T-helper 2 cell treated with Interferon-gamma antibody and Interleukin-4, amounts not matched to agents 5 μg/mL and 100 μg/mL, for 36 hours (primary cell): ENCODE measurements at regions not wholly inside any gene's neighbourhood (a gene's known extent, or its start where the extent isn't known, plus 50 kb on each side); places are given as distances from the start of the nearest gene placed in this dataset.

Source experiments
- DNase-seq: peaks from one replicate; pipeline ENCODE4 v3.0.0; 2021; ENCODE audit warnings: low spot score
- H3K27ac Mint-ChIP-seq: one replicate; pipeline ENCODE4 v1.8.0; 2021; ENCODE audit warnings: mild to moderate bottlenecking, mixed read lengths
- H3K27me3 Mint-ChIP-seq: one replicate; pipeline ENCODE4 v1.8.0; 2021; ENCODE audit warnings: low read depth, mixed read lengths
- H3K36me3 Mint-ChIP-seq: one replicate; pipeline ENCODE4 v1.8.0; 2021; ENCODE audit warnings: low read depth, mixed read lengths
- H3K4me1 Mint-ChIP-seq: one replicate; pipeline ENCODE4 v1.8.0; 2021; ENCODE audit warnings: low read depth, mixed read lengths
- H3K4me3 Mint-ChIP-seq: one replicate; pipeline ENCODE4 v1.8.0; 2022; ENCODE audit warnings: mild to moderate bottlenecking, moderate library complexity, mixed read lengths
- H3K9me3 Mint-ChIP-seq: one replicate; pipeline ENCODE4 v1.8.0; 2021; ENCODE audit warnings: mixed read lengths

GRCh38 chr6:113292646-113293422 lies 564.3 kb upstream of the MARCKS start:
- Mint-ChIP-seq H3K36me3 (no peaks in the 10 kb centered on the region), H3K27ac (no peak overlapping the region), H3K9me3 (no peaks in the 10 kb centered on the region), H3K27me3 (no peaks in the 10 kb centered on the region), H3K4me1 (no peaks in the 10 kb centered on the region), H3K4me3 (no peak overlapping the region)
- no peak for DNase-seq

- Mint-ChIP-seq H3K36me3 (no peaks in the 10 kb centered on the region), H3K27ac (no peak overlapping the region), H3K27me3 (no peaks in the 10 kb centered on the region), H3K4me1 (no peaks in the 10 kb centered on the region), H3K4me3 (no peak overlapping the region), H3K9me3 (no peaks in the 10 kb centered on the region)
- DNase-seq = no peak
These were observed 563.8 kb upstream of the MARCKS start for GRCh38 chr6:113293423-113293740.

- no peak for DNase-seq
- no peaks in the 10 kb centered on the region for H3K27me3 Mint-ChIP-seq
- H3K9me3 Mint-ChIP-seq = no peaks in the 10 kb centered on the region
- H3K36me3 Mint-ChIP-seq = no peaks in the 10 kb centered on the region
- H3K27ac Mint-ChIP-seq = no peak overlapping the region
- no peaks in the 10 kb centered on the region for H3K4me1 Mint-ChIP-seq
- H3K4me3 Mint-ChIP-seq = no peak overlapping the region
These were observed 557.6 kb upstream of the MARCKS start for GRCh38 chr6:113299531-113299930.

- no peak for DNase-seq
- Mint-ChIP-seq H3K4me1 (no peaks in the 10 kb centered on the region), H3K27me3 (no peaks in the 10 kb centered on the region), H3K36me3 (no peaks in the 10 kb centered on the region), H3K27ac (no peak overlapping the region), H3K4me3 (no peak overlapping the region), H3K9me3 (no peaks in the 10 kb centered on the region)
These were observed 555.5 kb upstream of the MARCKS start for GRCh38 chr6:113301651-113302050.

- no peaks in the 10 kb centered on the region for H3K36me3 Mint-ChIP-seq
- no peaks in the 10 kb centered on the region for H3K27me3 Mint-ChIP-seq
- no peaks in the 10 kb centered on the region for H3K4me1 Mint-ChIP-seq
- no peak overlapping the region for H3K27ac Mint-ChIP-seq
- DNase-seq = no peak
- H3K9me3 Mint-ChIP-seq = no peaks in the 10 kb centered on the region
- no peak overlapping the region for H3K4me3 Mint-ChIP-seq
These were observed 553.0 kb upstream of the MARCKS start for GRCh38 chr6:113304116-113304515.

- no peak overlapping the region for H3K27ac Mint-ChIP-seq
- no peaks in the 10 kb centered on the region for H3K4me1 Mint-ChIP-seq
- H3K27me3 Mint-ChIP-seq = no peaks in the 10 kb centered on the region
- H3K4me3 Mint-ChIP-seq = no peak overlapping the region
- DNase-seq = peak; percentile 26
- H3K36me3 Mint-ChIP-seq = no peaks in the 10 kb centered on the region
- H3K9me3 Mint-ChIP-seq = no peaks in the 10 kb centered on the region
These were observed 550.5 kb upstream of the MARCKS start for GRCh38 chr6:113306552-113307145.

GRCh38 chr6:113308266-113308665 lies 548.9 kb upstream of the MARCKS start:
- DNase-seq = no peak
- no peaks in the 10 kb centered on the region for H3K36me3 Mint-ChIP-seq
- no peak overlapping the region for H3K27ac Mint-ChIP-seq
- H3K27me3 Mint-ChIP-seq = no peaks in the 10 kb centered on the region
- H3K4me3 Mint-ChIP-seq = no peak overlapping the region
- H3K4me1 Mint-ChIP-seq = no peaks in the 10 kb centered on the region
- H3K9me3 Mint-ChIP-seq = no peaks in the 10 kb centered on the region

GRCh38 chr6:113313841-113314240 lies 543.3 kb upstream of the MARCKS start:
- Mint-ChIP-seq H3K27ac (no peak overlapping the region), H3K36me3 (no peaks in the 10 kb centered on the region), H3K4me1 (no peaks in the 10 kb centered on the region), H3K9me3 (no peaks in the 10 kb centered on the region), H3K27me3 (no peaks in the 10 kb centered on the region), H3K4me3 (no peak overlapping the region)
- no peak for DNase-seq

GRCh38 chr6:113315165-113315564 lies 542.0 kb upstream of the MARCKS start:
- no peak for DNase-seq
- Mint-ChIP-seq H3K27ac (no peak overlapping the region), H3K4me3 (no peak overlapping the region), H3K36me3 (no peaks in the 10 kb centered on the region), H3K9me3 (no peaks in the 10 kb centered on the region), H3K4me1 (no peaks in the 10 kb centered on the region), H3K27me3 (no peaks in the 10 kb centered on the region)

GRCh38 chr6:113315879-113316278 lies 541.3 kb upstream of the MARCKS start:
- H3K27me3 Mint-ChIP-seq = no peaks in the 10 kb centered on the region
- H3K36me3 Mint-ChIP-seq = no peaks in the 10 kb centered on the region
- H3K9me3 Mint-ChIP-seq = no peaks in the 10 kb centered on the region
- no peak overlapping the region for H3K4me3 Mint-ChIP-seq
- no peaks in the 10 kb centered on the region for H3K4me1 Mint-ChIP-seq
- no peak overlapping the region for H3K27ac Mint-ChIP-seq
- no peak for DNase-seq

- no peak for DNase-seq
- no peaks in the 10 kb centered on the region for H3K36me3 Mint-ChIP-seq
These were observed 539.7 kb upstream of the MARCKS start for GRCh38 chr6:113317442-113317841.

GRCh38 chr6:113317891-113318574 lies 539.1 kb upstream of the MARCKS start:
- Mint-ChIP-seq H3K27ac (no peak overlapping the region), H3K9me3 (no peaks in the 10 kb centered on the region), H3K36me3 (no peaks in the 10 kb centered on the region), H3K4me3 (no peak overlapping the region), H3K4me1 (no peaks in the 10 kb centered on the region), H3K27me3 (no peaks in the 10 kb centered on the region)
- no peak for DNase-seq

More at GRCh38 chr6:113317442-113317841, 539.7 kb upstream of the MARCKS start:
- Mint-ChIP-seq H3K9me3 (no peaks in the 10 kb centered on the region), H3K27me3 (no peaks in the 10 kb centered on the region), H3K4me1 (no peaks in the 10 kb centered on the region), H3K4me3 (no peak overlapping the region), H3K27ac (no peak overlapping the region)

GRCh38 chr6:113318575-113318917 lies 538.6 kb upstream of the MARCKS start:
- H3K4me3 Mint-ChIP-seq = no peak overlapping the region
- H3K27ac Mint-ChIP-seq = no peak overlapping the region
- DNase-seq = no peak
- no peaks in the 10 kb centered on the region for H3K36me3 Mint-ChIP-seq
- no peaks in the 10 kb centered on the region for H3K4me1 Mint-ChIP-seq
- H3K9me3 Mint-ChIP-seq = no peaks in the 10 kb centered on the region
- H3K27me3 Mint-ChIP-seq = no peaks in the 10 kb centered on the region

GRCh38 chr6:113320653-113321052 lies 536.5 kb upstream of the MARCKS start:
- Mint-ChIP-seq H3K4me1 (no peaks in the 10 kb centered on the region), H3K27ac (no peak overlapping the region), H3K36me3 (no peaks in the 10 kb centered on the region), H3K4me3 (no peak overlapping the region), H3K27me3 (no peaks in the 10 kb centered on the region), H3K9me3 (no peaks in the 10 kb centered on the region)
- no peak for DNase-seq
